Right lobe of liver (tissue), 6 donors: ENCODE measurements at regions not wholly inside any gene's neighbourhood (a gene's known extent, or its start where the extent isn't known, plus 50 kb on each side); places are given as distances from the start of the nearest gene placed in this dataset.

ENCODE experiments used
- ATAC-seq, 4 donors: fragments of 200-7000 bp; cut with Tn5 transposase; one replicate each; pipeline ENCODE4 v1.9.1; 2020; ENCODE audit warnings: mild to moderate bottlenecking in 4 of 4, moderate library complexity in 4 of 4
- DNase-seq, 3 donors: peaks; one replicate each; pipeline ENCODE4 v3.0.0-alpha.2; 2020
- H3K27ac ChIP-seq, 3 donors: fragments of 200-600 bp; one replicate each; pipeline ENCODE4 v1.8.0; 2022
- H3K27me3 ChIP-seq, 2 donors: fragments of 200-600 bp; one replicate each; pipeline ENCODE4 v1.8.0; 2022
- H3K36me3 ChIP-seq, 4 donors: fragments of 200-600 bp; sonication (generic) in 1 of 4; one replicate each; pipeline versions ENCODE4 v1.5.1 to v1.8.0; 2017 to 2022; ENCODE audit warnings: control low read depth in 1 of 4
- H3K4me1 ChIP-seq, 4 donors: fragments of 200-600 bp; sonication (generic) in 1 of 4; one replicate each; pipeline versions ENCODE4 v1.5.1 to v1.8.0; 2017 to 2022; ENCODE audit warnings: control low read depth in 1 of 4
- H3K4me3 ChIP-seq, 3 donors: fragments of 200-600 bp; one replicate each; pipeline ENCODE4 v1.8.0; 2022
- H3K9me3 ChIP-seq, 4 donors: fragments of 200-600 bp; sonication (generic) in 1 of 4; one replicate each; pipeline versions ENCODE4 v1.5.1 to v1.8.0; 2017 to 2022; ENCODE audit warnings: control low read depth in 1 of 4
- CTCF ChIP-seq, 4 donors: fragments of 200-600 bp in 3 of 4; fragments of 450-650 bp in 1 of 4; IDR thresholded peaks; one replicate each; pipeline versions ENCODE4 v1.5.1 to v1.8.0; 2016 to 2022; ENCODE audit warnings: antibody characterized with exemption in 4 of 4, mild to moderate bottlenecking in 2 of 4
- POLR2A ChIP-seq: fragments of 450-650 bp; IDR thresholded peaks from one replicate; pipeline ENCODE4 v1.6.1; 2017; ENCODE audit warnings: antibody characterized with exemption, mild to moderate bottlenecking
- WGBS: methylation state at CpG from one replicate; pipeline ENCODE4 v1.1.6; 2018; ENCODE audit warnings: low coverage, low lambda C conversion rate; ENCODE audit not compliant: insufficient coverage; ENCODE audit errors: missing lambda C conversion rate; 5-methylcytosine and 5-hydroxymethylcytosine counted together
- intact Hi-C, 2 donors: fragments of 100-400 bp; cut with DNase I; formaldehyde crosslinking; loops; one replicate each; pipeline versions ENCODE4 v1.11.2 to v1.14.1; 2022
- donor health status: DM: no; HTN: yes; CAD: no.
- donor health status: DM: no; HTN: no; CAD: no.
- donor health status: DM: no; HTN: no; CAD: no.
- donor health status: DM: no; HTN: yes; CAD: no.
- donor health status: DM: no; HTN: yes; CAD: no.

- H3K9me3 ChIP-seq = no peaks in the 10 kb centered on the region
- H3K4me3 ChIP-seq = no peak overlapping the region
- H3K27me3 ChIP-seq = no peaks in the 10 kb centered on the region
- intact Hi-C loops = no loop called here
- H3K4me1 ChIP-seq = no peaks in the 10 kb centered on the region
- H3K36me3 ChIP-seq = no peaks in the 10 kb centered on the region
- ATAC-seq (no peak), DNase-seq (no peak)
- TF ChIP-seq POLR2A (no peak), CTCF (IDR thresholded peaks at IDR 0.05) (no peak)
- 67% methylated on average over 17 of the region's 17 CpGs for WGBS
- H3K27ac ChIP-seq = no peak overlapping the region
These were observed 512.8 kb upstream of the JARID2 start for GRCh38 chr6:14732844-14733757.

DNA sequence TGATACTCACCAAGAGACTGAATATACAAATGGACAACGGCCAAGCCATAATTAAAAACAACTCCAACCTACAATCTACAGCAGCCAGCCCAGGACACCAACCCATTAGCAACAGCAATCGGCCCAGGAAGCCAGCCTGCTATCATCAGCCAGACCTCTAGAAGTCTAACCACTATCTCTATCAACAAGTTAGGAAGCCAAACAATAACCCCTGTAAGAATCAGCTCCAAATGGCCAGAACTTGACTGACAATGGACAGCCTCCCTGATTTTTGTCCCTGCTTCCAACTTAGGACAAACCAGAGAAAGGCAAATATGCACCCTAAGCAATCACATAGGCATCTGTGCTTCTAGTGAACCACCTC, 511.8 kb upstream of the JARID2 start:
- Histone ChIP-seq H3K9me3 (no peaks in the 10 kb centered on the region), H3K27me3 (no peaks in the 10 kb centered on the region), H3K27ac (no peak overlapping the region), H3K4me3 (no peak overlapping the region), H3K4me1 (no peaks in the 10 kb centered on the region), H3K36me3 (no peaks in the 10 kb centered on the region)
- 43% methylated on average over 1 of the region's 2 CpGs for WGBS
- DNase-seq (no peak), ATAC-seq (no peak)
- intact Hi-C loops = no loop called here
- TF ChIP-seq CTCF (IDR thresholded peaks at IDR 0.05) = no peak
- no peak for TF ChIP-seq POLR2A

DNA sequence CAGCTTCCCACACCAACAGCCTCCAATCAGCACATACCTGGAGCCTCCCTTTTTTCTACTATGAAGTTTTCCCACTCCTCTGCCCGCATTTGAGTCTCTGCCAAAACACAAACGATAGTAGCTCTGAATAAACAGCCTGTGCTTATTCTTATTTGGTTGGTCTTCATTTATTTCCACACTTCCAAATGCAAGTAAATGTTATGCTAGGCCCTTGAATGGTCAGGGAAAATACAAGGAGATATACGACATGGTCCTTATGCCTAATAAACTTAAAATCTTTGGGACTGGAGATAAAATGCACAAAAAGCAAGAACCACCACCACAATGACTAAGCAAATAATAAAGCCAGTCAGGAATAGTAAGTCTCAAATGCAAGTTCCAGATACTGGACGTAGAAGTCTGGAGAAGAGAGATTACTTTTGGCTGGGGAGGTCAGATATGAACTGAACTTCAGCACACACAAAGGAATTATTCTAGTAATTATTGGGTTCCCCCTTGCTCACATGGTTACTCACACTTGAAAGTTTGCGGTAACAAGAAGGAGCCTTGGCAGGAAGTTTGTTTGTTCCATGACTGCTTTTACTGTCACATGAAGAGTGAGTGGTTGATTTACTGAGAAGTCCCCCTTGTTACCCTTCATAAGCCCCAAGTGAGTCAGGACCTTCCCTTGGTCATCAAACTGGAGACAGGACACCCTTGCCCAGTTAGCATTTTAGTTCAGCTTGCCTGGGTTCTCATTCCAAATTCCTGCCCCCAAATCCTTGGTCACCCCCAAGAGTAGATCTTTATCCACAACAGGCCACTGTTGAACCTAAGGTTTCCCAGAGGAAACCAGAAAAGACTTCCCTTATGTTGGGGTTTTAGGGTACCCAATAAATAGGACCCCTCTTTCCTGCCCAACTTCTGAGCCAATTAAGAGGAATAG, 511.2 kb upstream of the JARID2 start:
- no peak for DNase-seq
- no peaks in the 10 kb centered on the region for H3K27me3 ChIP-seq
- peak overlapping the region in 1 of 3 donors; percentile 26 for H3K27ac ChIP-seq
- no peaks in the 10 kb centered on the region for H3K9me3 ChIP-seq
- H3K4me1 ChIP-seq = no peaks in the 10 kb centered on the region
- TF ChIP-seq POLR2A (no peak), CTCF (IDR thresholded peaks at IDR 0.05) (no peak)
- H3K36me3 ChIP-seq = no peaks in the 10 kb centered on the region
- peak; percentile 37 to 70 (median 62) for ATAC-seq
- intact Hi-C loops = no loop called here
- 48% methylated on average over 5 of the region's 5 CpGs for WGBS
- H3K4me3 ChIP-seq = no peak overlapping the region

- no peaks in the 10 kb centered on the region for H3K4me1 ChIP-seq
- TF ChIP-seq CTCF (IDR thresholded peaks at IDR 0.05) = no peak
- TF ChIP-seq POLR2A = no peak
- DNase-seq (no peak), ATAC-seq (no peak)
- no peaks in the 10 kb centered on the region for H3K27me3 ChIP-seq
- intact Hi-C loops = no loop called here
- no peaks in the 10 kb centered on the region for H3K36me3 ChIP-seq
- no peak overlapping the region for H3K27ac ChIP-seq
- no peaks in the 10 kb centered on the region for H3K9me3 ChIP-seq
- H3K4me3 ChIP-seq = no peak overlapping the region
- 80% methylated on average over 1 of the region's 1 CpG for WGBS
These were observed 509.8 kb upstream of the JARID2 start for GRCh38 chr6:14735956-14736486.
